SK-N-SH (cell line): ENCODE measurements at regions not wholly inside any gene's neighbourhood (a gene's known extent, or its start where the extent isn't known, plus 50 kb on each side); places are given as distances from the start of the nearest gene placed in this dataset.

Source experiments
- CHD2 ChIP-seq: fragments of 150-350 bp; IDR thresholded peaks from 2 replicates; pipeline ENCODE4 v1.6.1; 2018; ENCODE audit warnings: low read length; ENCODE audit not compliant: partially characterized antibody
- EP300 ChIP-seq, 2 experiments: IDR thresholded peaks; 2 replicates each; pipeline versions ENCODE4 v1.4.0 to v1.6.1; 2012; ENCODE audit warnings: borderline replicate concordance in 1 of 2, low read depth in 1 of 2, low read length in 1 of 2
- MXI1 ChIP-seq: IDR thresholded peaks from 2 replicates; pipeline ENCODE4 v1.6.1; 2012; ENCODE audit warnings: mild to moderate bottlenecking, low read depth, low read length, improper control_type of control experiment
- NFIC ChIP-seq: IDR thresholded peaks from 2 replicates; pipeline ENCODE4 v1.4.0; 2012; ENCODE audit warnings: borderline replicate concordance
- RCOR1 ChIP-seq: fragments of 150-350 bp; IDR thresholded peaks from 2 replicates; pipeline ENCODE4 v1.6.1; 2017; ENCODE audit warnings: antibody characterized with exemption, low read length
- RFX5 ChIP-seq: IDR thresholded peaks from 2 replicates; pipeline ENCODE4 v1.6.1; 2012; ENCODE audit warnings: mild to moderate bottlenecking, improper control_type of control experiment, low read length
- TAF1 ChIP-seq: IDR thresholded peaks from 2 replicates; pipeline ENCODE4 v1.6.1; 2012; ENCODE audit warnings: low read depth, mild to moderate bottlenecking, low read length, moderate library complexity, borderline replicate concordance
- TCF12 ChIP-seq: IDR thresholded peaks from 2 replicates; pipeline ENCODE4 v1.4.0; 2012
- YY1 ChIP-seq: IDR thresholded peaks from 2 replicates; pipeline ENCODE4 v1.4.0; 2012; ENCODE audit warnings: low read depth, mild to moderate bottlenecking
- TF ChIP-seq, protein P1 (sequence below): fragments of 200-600 bp; sonication (generic); IDR thresholded peaks from 2 replicates; pipeline ENCODE4 v1.6.1; 2017; ENCODE audit warnings: antibody characterized with exemption, mild to moderate bottlenecking, moderate library complexity
- TF ChIP-seq, protein P2 (sequence below): IDR thresholded peaks from 2 replicates; pipeline ENCODE4 v1.6.1; 2012; ENCODE audit warnings: mild to moderate bottlenecking, low read depth, low read length, moderate library complexity

DNA sequence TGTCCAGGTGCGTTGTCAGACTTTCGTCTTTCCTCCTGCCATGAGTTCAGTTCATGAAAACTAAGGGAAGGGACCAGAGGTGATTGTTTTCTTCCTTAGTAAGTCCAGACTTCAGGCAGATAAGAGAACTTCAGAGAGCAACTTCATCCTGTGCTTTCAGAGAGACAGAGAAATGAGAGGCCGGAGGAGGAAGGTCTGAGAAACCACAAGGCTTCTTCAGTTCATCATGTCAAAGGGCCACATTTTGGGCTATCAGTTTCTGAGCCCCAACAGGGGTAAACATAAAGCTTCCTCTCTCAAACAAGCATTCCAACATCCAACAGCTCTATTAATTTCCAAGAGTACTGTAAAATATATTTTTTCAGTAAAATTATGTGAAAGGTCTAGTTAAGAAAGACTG is 668.4 kb upstream of the NRP1 start:
- TF ChIP-seq RCOR1 (no peak), NFIC (no peak), TCF12 (no peak), RFX5 (no peak), TAF1 (no peak), YY1 (no peak), EP300 (IDR thresholded peaks at IDR 0.05; ENCODE audit: borderline replicate concordance in 1 of 2, low read depth in 1 of 2, low read length in 1 of 2) (no peak), MXI1 (no peak), CHD2 (no peak)
- TF ChIP-seq, protein P1, sequence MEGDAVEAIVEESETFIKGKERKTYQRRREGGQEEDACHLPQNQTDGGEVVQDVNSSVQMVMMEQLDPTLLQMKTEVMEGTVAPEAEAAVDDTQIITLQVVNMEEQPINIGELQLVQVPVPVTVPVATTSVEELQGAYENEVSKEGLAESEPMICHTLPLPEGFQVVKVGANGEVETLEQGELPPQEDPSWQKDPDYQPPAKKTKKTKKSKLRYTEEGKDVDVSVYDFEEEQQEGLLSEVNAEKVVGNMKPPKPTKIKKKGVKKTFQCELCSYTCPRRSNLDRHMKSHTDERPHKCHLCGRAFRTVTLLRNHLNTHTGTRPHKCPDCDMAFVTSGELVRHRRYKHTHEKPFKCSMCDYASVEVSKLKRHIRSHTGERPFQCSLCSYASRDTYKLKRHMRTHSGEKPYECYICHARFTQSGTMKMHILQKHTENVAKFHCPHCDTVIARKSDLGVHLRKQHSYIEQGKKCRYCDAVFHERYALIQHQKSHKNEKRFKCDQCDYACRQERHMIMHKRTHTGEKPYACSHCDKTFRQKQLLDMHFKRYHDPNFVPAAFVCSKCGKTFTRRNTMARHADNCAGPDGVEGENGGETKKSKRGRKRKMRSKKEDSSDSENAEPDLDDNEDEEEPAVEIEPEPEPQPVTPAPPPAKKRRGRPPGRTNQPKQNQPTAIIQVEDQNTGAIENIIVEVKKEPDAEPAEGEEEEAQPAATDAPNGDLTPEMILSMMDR: no peak
- TF ChIP-seq, protein P2, sequence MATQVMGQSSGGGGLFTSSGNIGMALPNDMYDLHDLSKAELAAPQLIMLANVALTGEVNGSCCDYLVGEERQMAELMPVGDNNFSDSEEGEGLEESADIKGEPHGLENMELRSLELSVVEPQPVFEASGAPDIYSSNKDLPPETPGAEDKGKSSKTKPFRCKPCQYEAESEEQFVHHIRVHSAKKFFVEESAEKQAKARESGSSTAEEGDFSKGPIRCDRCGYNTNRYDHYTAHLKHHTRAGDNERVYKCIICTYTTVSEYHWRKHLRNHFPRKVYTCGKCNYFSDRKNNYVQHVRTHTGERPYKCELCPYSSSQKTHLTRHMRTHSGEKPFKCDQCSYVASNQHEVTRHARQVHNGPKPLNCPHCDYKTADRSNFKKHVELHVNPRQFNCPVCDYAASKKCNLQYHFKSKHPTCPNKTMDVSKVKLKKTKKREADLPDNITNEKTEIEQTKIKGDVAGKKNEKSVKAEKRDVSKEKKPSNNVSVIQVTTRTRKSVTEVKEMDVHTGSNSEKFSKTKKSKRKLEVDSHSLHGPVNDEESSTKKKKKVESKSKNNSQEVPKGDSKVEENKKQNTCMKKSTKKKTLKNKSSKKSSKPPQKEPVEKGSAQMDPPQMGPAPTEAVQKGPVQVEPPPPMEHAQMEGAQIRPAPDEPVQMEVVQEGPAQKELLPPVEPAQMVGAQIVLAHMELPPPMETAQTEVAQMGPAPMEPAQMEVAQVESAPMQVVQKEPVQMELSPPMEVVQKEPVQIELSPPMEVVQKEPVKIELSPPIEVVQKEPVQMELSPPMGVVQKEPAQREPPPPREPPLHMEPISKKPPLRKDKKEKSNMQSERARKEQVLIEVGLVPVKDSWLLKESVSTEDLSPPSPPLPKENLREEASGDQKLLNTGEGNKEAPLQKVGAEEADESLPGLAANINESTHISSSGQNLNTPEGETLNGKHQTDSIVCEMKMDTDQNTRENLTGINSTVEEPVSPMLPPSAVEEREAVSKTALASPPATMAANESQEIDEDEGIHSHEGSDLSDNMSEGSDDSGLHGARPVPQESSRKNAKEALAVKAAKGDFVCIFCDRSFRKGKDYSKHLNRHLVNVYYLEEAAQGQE: no peak
